Effector memory CD8-positive, alpha-beta T cell (primary cell): ENCODE measurements at regions not wholly inside any gene's neighbourhood (a gene's known extent, or its start where the extent isn't known, plus 50 kb on each side); places are given as distances from the start of the nearest gene placed in this dataset.

Experiments
- ATAC-seq: fragments of 150-1000 bp; cut with Tn5 transposase; replicated peaks from 2 replicates; pipeline ENCODE4 v1.10.0; 2021; ENCODE audit warnings: mild to moderate bottlenecking, moderate library complexity
- DNase-seq, 3 experiments: peaks; one replicate each; pipeline ENCODE4 v3.0.0; 2021
- H3K27ac Mint-ChIP-seq, 2 donors: one replicate each; pipeline ENCODE4 v1.8.0; 2022; ENCODE audit warnings: mild to moderate bottlenecking in 2 of 2, mixed read lengths in 2 of 2, moderate library complexity in 2 of 2
- H3K27me3 Mint-ChIP-seq, 2 donors: one replicate each; pipeline ENCODE4 v1.8.0; 2022; ENCODE audit warnings: mixed read lengths in 2 of 2
- H3K36me3 Mint-ChIP-seq: one replicate; pipeline ENCODE4 v1.8.0; 2022; ENCODE audit warnings: mild to moderate bottlenecking, moderate library complexity, mixed read lengths; ENCODE audit not compliant: insufficient read depth
- H3K4me1 Mint-ChIP-seq, 2 donors: one replicate each; pipeline ENCODE4 v1.8.0; 2022; ENCODE audit warnings: low read depth in 2 of 2, mixed read lengths in 2 of 2
- H3K4me3 Mint-ChIP-seq, 2 donors: one replicate each; pipeline ENCODE4 v1.8.0; 2022; ENCODE audit warnings: mild to moderate bottlenecking in 2 of 2, mixed read lengths in 2 of 2, moderate library complexity in 2 of 2
- H3K9me3 Mint-ChIP-seq, 2 donors: one replicate each; pipeline ENCODE4 v1.8.0; 2022; ENCODE audit warnings: mixed read lengths in 2 of 2

DNA sequence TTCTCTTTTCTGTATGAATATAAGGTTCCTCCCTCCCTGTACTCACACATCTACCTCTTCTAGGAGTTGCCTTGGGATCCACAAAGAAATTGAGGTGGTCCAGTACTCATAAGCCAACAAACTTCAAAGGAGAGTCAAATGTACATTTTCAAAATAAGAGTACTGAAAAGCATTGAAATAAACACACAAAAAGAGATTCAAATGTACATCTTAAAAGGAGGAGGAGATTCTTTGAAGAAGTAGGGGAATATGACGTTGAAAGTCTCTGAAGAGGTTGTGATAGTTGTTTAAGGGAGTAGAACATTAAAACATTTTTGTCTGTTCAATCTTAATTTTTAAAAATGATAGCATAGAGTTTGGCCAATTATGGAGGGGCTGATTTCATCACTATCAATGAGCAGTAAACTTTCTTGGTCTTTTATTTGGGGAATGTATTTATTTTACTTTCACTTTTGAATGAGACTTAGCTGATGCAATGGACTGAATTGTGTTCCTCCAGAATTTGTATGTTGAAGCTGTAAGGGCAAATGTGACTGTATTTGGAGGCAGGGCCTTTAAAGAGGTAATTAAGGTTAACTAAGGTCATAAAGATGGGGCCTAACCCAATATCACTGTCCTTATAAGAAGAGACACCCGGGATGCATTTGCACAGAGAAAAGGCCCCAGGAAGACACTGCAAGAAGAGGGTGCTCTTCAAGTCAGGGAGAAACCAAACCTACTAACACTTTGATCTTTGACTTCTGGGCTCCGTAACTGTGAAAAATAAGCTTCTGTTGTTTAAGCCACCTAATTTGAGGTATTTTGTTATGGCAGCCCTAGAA is 226.3 kb upstream of the PGRMC2 start:
- Mint-ChIP-seq H3K4me3 (peak overlapping the region; percentile 9 to 23), H3K4me1 (peaks cover 11% of the 10 kb centered on the region in 2 donors), H3K27me3 (peaks cover 0 to 9% of the 10 kb centered on the region in 2 donors), H3K27ac (peak overlapping the region; percentile 71 to 76), H3K9me3 (no peaks in the 10 kb centered on the region), H3K36me3 (no peaks in the 10 kb centered on the region)
- DNase-seq (no peak), ATAC-seq (peak; percentile 22)

DNA sequence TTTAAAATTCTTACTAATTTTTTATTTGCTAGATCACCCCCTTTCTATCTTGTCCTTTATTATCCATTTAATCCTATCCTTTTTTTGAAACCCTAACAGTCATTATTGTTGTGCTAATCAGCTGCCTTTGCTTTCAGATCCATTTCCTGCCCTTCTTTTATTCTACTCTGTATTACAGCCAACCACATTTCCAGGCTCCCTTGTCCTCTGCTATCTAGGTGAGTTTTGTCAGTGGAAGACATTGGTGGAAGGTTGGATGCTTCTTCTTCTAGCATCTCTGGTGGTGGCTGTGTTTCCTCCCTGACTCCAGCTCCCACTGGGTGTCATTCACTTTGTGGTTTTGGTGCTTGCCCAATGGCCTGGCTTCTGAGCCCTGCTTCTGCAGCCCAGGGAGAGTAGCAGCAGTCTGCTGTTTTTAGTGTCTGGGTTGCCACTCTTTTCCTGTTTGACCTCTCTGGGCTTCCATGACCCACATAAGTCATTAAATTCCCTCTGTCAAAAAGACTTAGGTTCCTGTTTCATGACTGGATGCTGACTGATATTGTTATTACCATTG is 225.2 kb upstream of the PGRMC2 start:
- no peaks in the 10 kb centered on the region for H3K9me3 Mint-ChIP-seq
- ATAC-seq (no peak), DNase-seq (no peak)
- H3K4me1 Mint-ChIP-seq, result peaks cover 11% of the 10 kb centered on the region in 2 donors
- H3K27ac Mint-ChIP-seq, result no peak overlapping the region
- H3K4me3 Mint-ChIP-seq, result no peak overlapping the region
- no peaks in the 10 kb centered on the region for H3K36me3 Mint-ChIP-seq
- H3K27me3 Mint-ChIP-seq, result peaks cover 0 to 9% of the 10 kb centered on the region in 2 donors

DNA sequence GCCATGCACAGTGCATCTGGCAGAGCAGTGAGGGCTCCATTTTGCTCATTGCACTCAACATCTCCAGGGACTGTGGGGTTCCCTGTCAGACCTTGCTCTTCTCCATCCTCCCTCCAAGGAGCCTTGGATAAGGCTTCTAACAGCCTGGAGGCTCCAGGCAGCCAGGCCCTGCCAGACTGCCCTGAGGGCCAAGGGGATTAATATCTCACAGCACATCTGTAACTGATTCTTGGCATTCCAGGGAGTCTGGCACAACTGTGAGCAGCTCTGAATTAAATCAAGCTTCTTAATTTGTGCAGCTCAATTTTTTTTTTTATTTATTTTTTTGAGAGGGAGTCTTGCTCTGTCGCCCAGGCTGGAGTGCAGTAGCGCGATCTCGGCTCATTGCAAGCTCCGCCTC is 224.5 kb upstream of the PGRMC2 start:
- ATAC-seq (no peak), DNase-seq (no peak)
- no peak overlapping the region for H3K4me3 Mint-ChIP-seq
- no peaks in the 10 kb centered on the region for H3K36me3 Mint-ChIP-seq
- H3K27me3 Mint-ChIP-seq, result peaks cover 0 to 9% of the 10 kb centered on the region in 2 donors
- no peak overlapping the region for H3K27ac Mint-ChIP-seq
- no peaks in the 10 kb centered on the region for H3K9me3 Mint-ChIP-seq
- peaks cover 11% of the 10 kb centered on the region in 2 donors for H3K4me1 Mint-ChIP-seq

DNA sequence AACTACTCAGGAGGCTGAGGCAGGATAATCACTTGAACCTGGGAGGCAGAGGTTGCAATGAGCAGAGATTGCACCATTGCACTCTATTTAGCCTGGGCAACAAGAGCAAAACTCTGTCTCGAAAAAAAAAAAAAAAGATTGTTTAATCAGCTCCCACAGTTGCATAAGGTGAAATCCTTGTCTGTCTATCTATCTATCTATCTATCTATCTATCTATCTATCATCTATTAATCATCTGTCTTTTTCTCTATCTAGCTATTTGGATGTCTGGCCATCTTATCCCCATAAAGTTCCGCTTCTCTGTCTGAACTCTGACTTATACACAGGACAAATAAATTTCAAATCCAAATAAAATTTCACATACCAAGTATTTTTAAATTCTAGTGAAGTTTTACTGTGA is 223.2 kb upstream of the PGRMC2 start:
- ATAC-seq (no peak), DNase-seq (no peak)
- Mint-ChIP-seq H3K27me3 (peaks cover 0 to 9% of the 10 kb centered on the region in 2 donors), H3K36me3 (no peaks in the 10 kb centered on the region), H3K4me1 (peaks cover 11% of the 10 kb centered on the region in 2 donors), H3K4me3 (no peak overlapping the region), H3K9me3 (no peaks in the 10 kb centered on the region), H3K27ac (no peak overlapping the region)

DNA sequence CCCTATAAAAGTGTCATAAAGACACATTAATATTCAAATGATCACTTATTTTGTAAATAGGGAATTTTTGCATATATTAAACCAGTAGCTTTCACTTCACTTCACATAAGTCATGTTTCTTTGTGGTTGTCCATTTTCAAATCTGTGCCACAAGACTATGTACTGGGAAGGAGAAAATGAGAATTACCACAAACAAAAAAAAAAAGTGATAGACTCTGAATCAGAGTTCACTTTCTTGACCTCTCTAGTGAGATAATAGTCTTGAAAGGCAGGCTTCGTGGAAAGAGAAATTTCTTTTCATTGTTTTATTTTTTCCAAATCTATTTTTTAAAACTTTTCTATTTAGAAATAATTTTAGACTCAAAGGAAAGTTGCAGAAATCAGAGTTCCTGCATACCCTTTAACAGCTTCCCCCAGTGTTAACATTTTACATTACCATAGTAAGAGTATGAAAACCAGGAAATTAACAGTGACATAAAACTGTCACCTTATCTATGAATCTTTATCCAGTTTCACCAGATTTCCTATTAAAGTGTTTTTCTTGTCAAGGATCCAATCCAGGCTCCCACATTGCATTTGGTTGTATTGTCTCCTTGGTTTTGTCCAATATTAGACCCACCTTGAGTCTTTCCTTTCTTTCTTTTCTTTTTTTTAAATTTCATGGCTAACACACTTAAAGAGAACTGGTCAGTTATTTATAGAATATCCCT is 215.4 kb upstream of the PGRMC2 start:
- ATAC-seq (no peak), DNase-seq (no peak)
- H3K36me3 Mint-ChIP-seq, result no peaks in the 10 kb centered on the region
- no peak overlapping the region for H3K27ac Mint-ChIP-seq
- H3K4me3 Mint-ChIP-seq, result no peak overlapping the region
- peaks cover 0 to 4% of the 10 kb centered on the region in 2 donors for H3K9me3 Mint-ChIP-seq
- no peaks in the 10 kb centered on the region for H3K4me1 Mint-ChIP-seq
- H3K27me3 Mint-ChIP-seq, result peaks cover 18% of the 10 kb centered on the region in 2 donors

DNA sequence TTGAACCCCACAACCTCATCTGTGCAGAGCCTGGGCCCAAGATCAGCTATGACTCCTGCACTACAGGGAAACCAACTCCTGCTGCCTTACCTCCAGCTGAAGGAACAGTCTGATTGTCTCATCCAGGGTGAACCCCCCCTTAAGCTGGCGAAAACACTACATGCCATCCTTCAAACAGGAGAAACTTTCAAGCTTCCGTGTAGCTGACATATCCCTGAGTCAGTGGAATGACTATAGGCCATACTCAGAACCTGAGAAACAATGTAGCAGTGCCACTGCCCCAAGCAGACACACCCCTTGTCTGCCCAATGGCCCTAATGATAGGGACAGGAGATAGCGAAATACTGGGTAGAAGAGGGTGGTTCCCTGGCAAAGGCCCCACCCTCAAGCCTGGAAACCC is 213.6 kb upstream of the PGRMC2 start:
- peaks cover 18% of the 10 kb centered on the region in 2 donors for H3K27me3 Mint-ChIP-seq
- no peaks in the 10 kb centered on the region for H3K4me1 Mint-ChIP-seq

DNA sequence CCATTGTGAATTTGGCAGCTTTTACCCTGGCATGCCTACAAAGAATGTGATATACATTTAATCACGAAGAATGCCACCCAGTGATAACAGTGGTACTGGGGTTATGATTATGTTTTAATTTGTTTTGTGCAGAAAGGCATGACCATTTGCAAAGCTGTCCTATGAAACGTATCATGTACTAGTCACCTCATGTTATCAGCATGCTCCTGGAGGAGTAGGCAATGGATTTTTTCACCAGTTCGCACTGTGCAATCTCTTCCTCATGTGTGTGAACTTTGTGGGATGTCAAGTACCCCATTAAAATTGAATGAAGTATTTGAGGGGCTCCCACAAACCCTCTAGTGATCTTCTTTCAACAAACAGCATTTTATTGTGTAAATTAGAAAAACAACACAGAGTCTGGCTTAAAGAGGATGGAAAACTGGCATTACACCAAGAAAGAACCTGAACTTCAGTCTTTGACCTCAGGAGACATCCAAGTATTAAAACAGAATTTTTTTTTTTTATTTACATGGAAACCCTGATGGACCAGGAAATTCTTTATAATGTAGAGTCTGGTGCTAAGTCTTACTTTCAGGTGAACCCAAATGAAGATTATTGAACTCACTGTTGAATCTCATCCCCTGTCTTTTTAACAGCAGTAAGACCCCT is 200.6 kb upstream of the PGRMC2 start:
- ATAC-seq (no peak), DNase-seq (no peak)
- no peak overlapping the region for H3K27ac Mint-ChIP-seq
- H3K36me3 Mint-ChIP-seq, result no peaks in the 10 kb centered on the region
- no peaks in the 10 kb centered on the region for H3K4me1 Mint-ChIP-seq
- H3K9me3 Mint-ChIP-seq, result peaks cover 0 to 7% of the 10 kb centered on the region in 2 donors
- H3K4me3 Mint-ChIP-seq, result no peak overlapping the region
- peaks cover 19 to 27% of the 10 kb centered on the region in 2 donors for H3K27me3 Mint-ChIP-seq

More for the DNA sequence above, 213.6 kb upstream of the PGRMC2 start:
- Mint-ChIP-seq H3K9me3 (peaks cover 0 to 4% of the 10 kb centered on the region in 2 donors), H3K27ac (no peak overlapping the region), H3K4me3 (no peak overlapping the region), H3K36me3 (no peaks in the 10 kb centered on the region)
- DNase-seq, result no peak
- ATAC-seq, result no peak

DNA sequence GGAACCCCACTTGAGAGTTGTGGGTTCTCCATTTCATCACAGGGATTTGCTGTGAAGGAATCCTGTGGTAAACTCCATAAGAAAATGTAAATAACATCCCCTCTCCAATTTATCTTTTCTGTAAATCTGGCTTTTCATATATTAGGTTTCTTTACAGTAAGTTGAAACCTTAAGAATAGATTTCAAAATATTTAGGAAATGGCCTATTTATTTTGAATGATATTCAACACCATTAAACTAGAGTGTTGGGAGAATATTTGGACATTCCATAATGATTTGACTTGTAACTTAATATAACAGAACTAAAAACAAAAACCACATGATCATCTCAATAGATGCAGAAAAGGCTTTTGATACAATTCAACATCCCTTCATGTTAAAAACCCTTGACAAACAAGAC is 197.3 kb upstream of the PGRMC2 start:
- H3K36me3 Mint-ChIP-seq, result no peaks in the 10 kb centered on the region
- H3K27me3 Mint-ChIP-seq, result peaks cover 13 to 17% of the 10 kb centered on the region in 2 donors
- H3K4me3 Mint-ChIP-seq, result no peak overlapping the region
- H3K9me3 Mint-ChIP-seq, result peaks cover 0 to 7% of the 10 kb centered on the region in 2 donors
- no peak overlapping the region for H3K27ac Mint-ChIP-seq
- H3K4me1 Mint-ChIP-seq, result no peaks in the 10 kb centered on the region
- DNase-seq (no peak), ATAC-seq (no peak)

DNA sequence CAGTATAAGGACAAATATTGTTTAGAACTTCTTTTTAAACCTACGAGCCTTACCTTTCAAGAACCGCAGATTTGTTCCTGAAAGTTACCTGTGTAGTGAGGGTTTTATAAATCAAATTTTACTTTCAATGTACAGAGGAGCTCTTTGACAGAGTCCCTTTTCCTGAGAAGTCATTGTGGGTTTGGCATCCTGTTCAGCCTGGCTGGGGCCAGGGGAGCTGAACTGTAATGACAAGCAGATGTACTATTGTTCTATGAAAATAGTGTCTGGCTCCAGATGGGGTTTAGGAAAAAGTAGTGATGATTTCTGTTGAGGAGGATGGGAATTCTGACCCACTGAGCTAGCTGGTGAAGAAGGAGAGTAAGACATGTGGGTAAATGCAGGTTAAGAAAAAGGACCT is 196.2 kb upstream of the PGRMC2 start:
- Mint-ChIP-seq H3K27me3 (peaks cover 13 to 17% of the 10 kb centered on the region in 2 donors), H3K4me3 (no peak overlapping the region), H3K4me1 (no peaks in the 10 kb centered on the region), H3K27ac (no peak overlapping the region), H3K9me3 (peaks cover 0 to 7% of the 10 kb centered on the region in 2 donors), H3K36me3 (no peaks in the 10 kb centered on the region)
- ATAC-seq (no peak), DNase-seq (no peak)

DNA sequence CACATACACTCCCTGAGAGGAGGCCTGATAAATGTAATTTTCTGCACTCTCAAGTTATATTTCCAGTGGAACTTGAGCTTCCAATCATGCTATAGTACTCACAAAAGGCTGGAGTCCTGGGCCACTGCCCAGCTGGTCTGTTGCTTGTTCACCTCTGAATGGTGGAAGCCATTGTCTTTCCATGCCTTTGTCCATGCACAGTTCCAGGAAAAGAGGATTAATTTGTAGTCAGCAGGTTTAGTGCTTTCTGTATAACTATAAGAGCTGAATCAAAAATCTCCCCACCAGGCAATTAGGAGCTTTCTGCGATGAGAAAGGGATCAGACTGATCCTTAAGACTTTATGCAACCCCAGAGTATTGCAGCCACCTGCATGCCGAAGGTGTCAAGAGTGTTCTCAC is 195.4 kb upstream of the PGRMC2 start:
- peaks cover 0 to 7% of the 10 kb centered on the region in 2 donors for H3K9me3 Mint-ChIP-seq
- no peak overlapping the region for H3K27ac Mint-ChIP-seq
- H3K4me3 Mint-ChIP-seq, result no peak overlapping the region
- no peak for ATAC-seq
- no peaks in the 10 kb centered on the region for H3K36me3 Mint-ChIP-seq
- DNase-seq, result no peak
- H3K27me3 Mint-ChIP-seq, result peaks cover 13 to 17% of the 10 kb centered on the region in 2 donors
- H3K4me1 Mint-ChIP-seq, result no peaks in the 10 kb centered on the region

DNA sequence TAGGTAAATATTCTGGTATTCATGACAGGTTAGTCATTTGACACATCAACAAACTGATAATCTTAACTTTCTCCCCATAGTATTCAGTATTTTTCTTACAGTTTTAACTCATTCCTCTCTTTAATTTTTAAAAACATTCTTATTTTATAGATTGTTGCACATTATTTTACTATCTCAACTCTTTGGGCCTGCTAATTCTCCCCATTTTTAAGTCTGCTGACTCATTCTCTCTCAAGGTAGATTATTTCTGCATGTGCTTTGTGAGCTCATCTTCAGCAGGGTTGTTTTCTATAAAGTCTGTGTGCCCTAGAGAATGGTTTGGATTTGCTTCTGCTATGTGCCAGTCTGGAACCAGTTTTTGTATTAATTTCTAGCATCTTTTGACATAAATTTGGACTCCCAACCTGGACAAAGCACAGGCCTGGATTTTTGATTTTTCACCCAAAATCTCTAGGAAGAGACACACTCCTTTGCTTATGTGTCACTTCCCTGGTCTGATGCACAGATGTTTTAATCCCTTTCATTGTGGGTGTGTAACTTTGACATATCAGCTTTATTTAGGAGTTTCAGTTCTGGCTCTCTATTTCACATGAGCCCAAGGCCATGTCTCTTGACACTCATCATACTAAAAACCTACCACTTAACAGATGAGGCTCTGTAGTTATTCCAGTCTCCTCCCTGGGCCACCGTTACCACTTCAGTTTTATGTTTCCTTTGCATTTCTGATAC is 194.3 kb upstream of the PGRMC2 start:
- Mint-ChIP-seq H3K36me3 (no peaks in the 10 kb centered on the region), H3K27ac (no peak overlapping the region), H3K27me3 (peaks cover 13 to 17% of the 10 kb centered on the region in 2 donors), H3K4me1 (no peaks in the 10 kb centered on the region), H3K4me3 (no peak overlapping the region), H3K9me3 (peaks cover 0 to 7% of the 10 kb centered on the region in 2 donors)
- DNase-seq, result no peak
- ATAC-seq, result no peak

DNA sequence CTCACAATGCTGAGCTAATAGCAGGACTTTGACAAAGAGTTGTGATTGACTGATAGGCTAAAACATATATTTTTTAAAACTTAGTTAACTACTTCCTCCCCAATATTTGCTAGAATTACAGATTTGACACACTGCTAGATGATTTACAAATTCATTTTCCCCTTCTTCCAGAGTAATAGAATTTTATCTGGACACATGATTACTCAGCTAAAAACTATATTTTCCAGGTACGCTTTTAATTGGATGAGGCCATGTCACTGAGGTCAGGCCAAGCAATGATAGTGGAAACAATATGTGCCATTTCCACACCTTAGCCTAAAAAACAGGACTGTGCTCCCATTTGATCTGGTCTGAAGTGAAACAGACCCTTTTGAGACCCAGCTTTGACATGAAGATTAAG is 193.3 kb upstream of the PGRMC2 start:
- no peak overlapping the region for H3K27ac Mint-ChIP-seq
- DNase-seq, result no peak
- H3K9me3 Mint-ChIP-seq, result peaks cover 0 to 7% of the 10 kb centered on the region in 2 donors
- ATAC-seq, result no peak
- H3K4me1 Mint-ChIP-seq, result no peaks in the 10 kb centered on the region
- peaks cover 9 to 17% of the 10 kb centered on the region in 2 donors for H3K27me3 Mint-ChIP-seq
- no peak overlapping the region for H3K4me3 Mint-ChIP-seq
- no peaks in the 10 kb centered on the region for H3K36me3 Mint-ChIP-seq

DNA sequence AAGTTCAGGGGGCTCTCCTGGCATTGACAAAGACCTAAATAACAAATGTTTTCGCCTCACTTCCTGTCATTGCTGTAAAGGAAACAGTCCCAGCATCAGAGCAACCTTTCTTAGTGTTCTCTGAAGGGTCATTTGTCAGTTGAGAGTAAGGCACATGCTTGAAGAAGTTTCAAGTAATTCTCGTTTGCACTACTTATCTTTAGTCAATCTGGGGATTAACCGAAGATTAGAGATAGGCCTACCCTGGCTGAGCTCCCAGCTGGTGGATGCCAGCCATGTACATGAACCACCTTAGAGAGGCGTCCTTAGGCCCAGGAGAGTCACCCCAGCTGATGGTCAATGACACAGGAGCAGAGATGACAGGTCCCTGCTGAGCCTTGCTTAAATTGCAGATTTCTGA is 189.9 kb upstream of the PGRMC2 start:
- no peak for ATAC-seq
- no peaks in the 10 kb centered on the region for H3K36me3 Mint-ChIP-seq

More for the DNA sequence above, 189.9 kb upstream of the PGRMC2 start:
- no peak for DNase-seq
- Mint-ChIP-seq H3K9me3 (no peaks in the 10 kb centered on the region), H3K27me3 (no peaks in the 10 kb centered on the region), H3K4me3 (no peak overlapping the region), H3K4me1 (no peaks in the 10 kb centered on the region), H3K27ac (no peak overlapping the region)
